ENCODE measurements at regions not wholly inside any gene's neighbourhood (a gene's known extent, or its start where the extent isn't known, plus 50 kb on each side); places are given as distances from the start of the nearest gene placed in this dataset.

DNA sequence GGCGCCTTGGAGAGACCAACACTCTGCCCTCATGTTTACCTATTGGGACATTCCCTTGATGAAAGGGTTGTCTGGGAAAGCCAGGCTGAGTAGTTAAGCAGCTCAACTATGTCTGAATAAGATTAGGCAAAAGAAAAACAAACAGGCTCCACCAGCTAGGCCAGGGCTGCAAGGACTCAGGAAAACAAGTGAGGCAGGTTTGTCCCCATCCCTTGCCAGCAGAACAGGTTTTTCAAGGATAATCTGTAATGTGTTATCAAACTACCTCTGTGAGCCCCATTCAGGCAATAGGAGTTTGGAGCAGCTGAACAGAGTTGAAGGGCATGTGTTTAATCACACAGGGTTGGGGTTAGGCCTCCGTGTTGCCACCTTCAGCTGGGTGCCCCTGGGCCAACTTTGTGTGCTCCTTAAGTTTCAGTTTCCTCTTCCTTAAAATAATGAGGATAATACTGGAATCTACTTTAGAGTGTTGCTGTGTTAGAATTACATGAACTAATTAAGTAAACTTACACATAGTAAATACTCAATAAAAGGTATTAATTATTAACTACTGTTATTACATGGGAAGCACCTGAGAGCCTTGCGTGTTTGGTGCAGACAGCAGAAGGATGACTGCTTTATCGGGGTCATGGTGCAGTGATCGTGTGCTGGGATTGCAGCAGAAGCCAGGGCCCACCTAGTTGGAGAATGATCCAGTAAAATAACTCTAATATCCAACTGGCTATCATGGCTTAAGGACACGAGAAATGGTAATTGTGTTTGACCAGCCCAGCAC is 72.1 kb upstream of the ATP10B start:
- DNase-seq (ENCODE audit: low read depth): no peak
- no peak overlapping the region for H3K4me3 ChIP-seq (ENCODE audit: low read depth, low read length)

DNA sequence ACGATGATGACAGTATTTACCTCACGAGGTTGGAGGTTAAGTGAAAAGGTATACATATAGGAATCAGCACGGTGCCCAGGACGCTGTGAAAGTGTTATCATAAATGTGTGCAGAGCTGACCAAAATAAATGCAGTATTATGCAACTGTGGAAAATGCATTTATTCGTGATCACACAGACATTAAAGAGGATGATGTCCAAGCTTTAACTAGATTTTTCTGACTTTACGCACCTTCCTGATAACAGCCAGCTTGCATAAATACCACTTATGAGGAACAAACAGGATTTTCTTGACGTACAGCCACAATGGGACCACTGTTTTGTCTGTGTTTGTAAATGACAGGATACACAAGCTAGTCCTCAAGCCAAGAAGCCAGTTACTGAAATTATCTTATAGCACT is 71.4 kb upstream of the ATP10B start:
- no peak for DNase-seq (ENCODE audit: low read depth)
- H3K4me3 ChIP-seq (ENCODE audit: low read depth, low read length): no peak overlapping the region

DNA sequence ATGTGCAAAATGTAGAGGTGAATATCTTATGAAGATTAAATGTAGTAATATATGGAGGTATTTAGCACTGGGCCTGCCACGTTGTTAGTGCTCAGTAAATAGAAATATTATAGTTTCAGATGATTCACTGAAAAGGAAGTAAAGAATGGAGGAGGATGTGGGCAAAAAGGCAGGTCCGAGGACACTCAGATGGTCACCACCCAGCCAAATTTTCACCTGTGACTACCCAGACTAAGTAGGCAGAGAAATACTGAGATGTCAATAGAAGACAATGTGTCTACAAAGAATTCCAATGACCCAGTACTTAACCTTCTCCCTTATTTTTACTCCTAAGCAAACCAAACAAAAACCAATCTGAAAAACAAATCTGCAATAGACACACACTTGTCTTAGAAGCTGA is 70.3 kb upstream of the ATP10B start:
- no peak overlapping the region for H3K4me3 ChIP-seq (ENCODE audit: low read depth, low read length)
- DNase-seq (ENCODE audit: low read depth): no peak

DNA sequence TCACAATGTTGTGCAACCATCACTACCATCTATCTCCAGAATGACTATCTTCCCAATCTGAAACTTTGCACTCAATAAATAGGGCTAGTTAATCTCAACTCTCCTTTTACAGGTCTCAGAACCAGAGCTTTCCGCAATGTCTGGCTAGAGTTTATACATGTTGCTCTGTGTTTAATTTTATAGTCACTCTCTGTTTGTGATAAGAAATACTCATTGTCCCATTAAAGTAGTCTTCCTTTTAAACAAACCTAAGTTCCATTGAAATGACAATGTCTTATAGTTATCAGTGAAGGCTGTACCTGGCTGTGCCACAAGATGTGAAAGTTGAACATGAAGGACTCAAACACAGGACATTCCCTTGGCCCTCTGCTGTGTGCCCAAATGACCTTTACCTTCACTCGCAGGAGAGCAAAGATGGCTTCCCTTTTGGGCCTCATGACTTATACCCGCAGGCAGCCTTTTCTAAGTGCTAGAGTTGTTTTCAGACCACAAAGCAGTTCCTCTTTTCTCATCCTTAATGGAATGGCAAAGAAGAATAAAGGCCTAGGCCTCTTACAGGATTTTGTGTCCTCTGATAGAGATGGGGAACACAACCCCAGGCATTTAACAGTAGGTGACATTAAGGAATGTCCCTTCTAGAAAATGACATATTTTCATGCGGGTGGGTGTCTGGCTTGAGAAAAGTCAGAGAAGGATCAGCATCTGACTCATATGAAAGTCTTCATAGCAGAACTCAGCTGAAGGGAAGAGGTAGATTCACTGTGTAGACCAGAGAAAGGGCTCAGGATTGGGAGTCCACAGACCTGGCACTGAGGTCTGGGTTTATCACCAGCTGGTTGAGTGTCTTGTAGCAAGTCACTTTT is 69.6 kb upstream of the ATP10B start:
- no peak overlapping the region for H3K4me3 ChIP-seq (ENCODE audit: low read depth, low read length)
- DNase-seq (ENCODE audit: low read depth): no peak

- no peak for DNase-seq (ENCODE audit: low read depth)
- no peak overlapping the region for H3K4me3 ChIP-seq (ENCODE audit: low read depth, low read length)
Measured at GRCh38 chr5:160919626-160920025, 67.6 kb upstream of the ATP10B start.

- no peak for DNase-seq (ENCODE audit: low read depth)
- H3K4me3 ChIP-seq (ENCODE audit: low read depth, low read length): no peak overlapping the region
Measured at GRCh38 chr5:160918386-160918785, 66.4 kb upstream of the ATP10B start.

DNA sequence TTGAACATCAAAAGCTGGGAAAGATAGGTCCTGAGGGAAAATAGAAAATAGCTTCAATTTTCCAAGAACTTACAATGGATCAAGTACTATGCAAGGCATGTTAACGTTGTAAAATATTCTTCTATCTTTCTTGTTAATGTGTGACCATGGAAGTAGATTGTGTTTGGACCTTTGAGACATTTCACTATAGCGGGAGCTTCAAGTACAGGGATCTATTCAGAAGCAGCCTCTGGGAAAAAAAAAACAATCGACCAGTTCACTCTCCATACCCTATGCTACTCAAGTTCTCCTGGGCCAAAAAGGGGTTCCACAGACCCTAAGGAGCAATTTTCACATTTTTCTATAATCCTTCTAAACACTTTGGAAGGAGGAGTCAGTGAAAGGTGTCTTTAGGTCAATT is 54.1 kb upstream of the ATP10B start:
- no peak for DNase-seq (ENCODE audit: low read depth)
- H3K4me3 ChIP-seq (ENCODE audit: low read depth, low read length): no peak overlapping the region

DNA sequence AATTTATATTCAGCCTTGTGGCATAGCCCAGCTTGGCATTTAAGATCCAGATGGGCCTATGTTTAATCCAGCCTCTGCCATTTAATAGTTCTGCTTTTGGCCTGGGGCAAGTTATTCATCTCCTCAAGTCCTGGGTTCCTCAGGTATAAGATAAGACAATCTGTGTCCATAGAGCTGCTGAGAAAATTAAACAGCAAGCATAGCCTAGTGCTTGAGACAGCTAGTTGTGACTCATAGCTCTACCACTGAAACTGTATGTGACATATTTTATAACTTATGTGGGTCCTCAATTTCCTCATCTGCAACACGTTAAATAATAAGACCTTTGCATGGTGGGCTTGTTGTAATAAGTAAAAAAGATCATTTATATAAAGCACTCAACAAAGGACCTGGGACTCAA is 53.3 kb upstream of the ATP10B start:
- H3K4me3 ChIP-seq (ENCODE audit: low read depth, low read length): no peak overlapping the region
- no peak for DNase-seq (ENCODE audit: low read depth)

GRCh38 chr5:160904591-160904990 is 52.6 kb upstream of the ATP10B start:
- no peak for DNase-seq (ENCODE audit: low read depth)
- no peak overlapping the region for H3K4me3 ChIP-seq (ENCODE audit: low read depth, low read length)

DNA sequence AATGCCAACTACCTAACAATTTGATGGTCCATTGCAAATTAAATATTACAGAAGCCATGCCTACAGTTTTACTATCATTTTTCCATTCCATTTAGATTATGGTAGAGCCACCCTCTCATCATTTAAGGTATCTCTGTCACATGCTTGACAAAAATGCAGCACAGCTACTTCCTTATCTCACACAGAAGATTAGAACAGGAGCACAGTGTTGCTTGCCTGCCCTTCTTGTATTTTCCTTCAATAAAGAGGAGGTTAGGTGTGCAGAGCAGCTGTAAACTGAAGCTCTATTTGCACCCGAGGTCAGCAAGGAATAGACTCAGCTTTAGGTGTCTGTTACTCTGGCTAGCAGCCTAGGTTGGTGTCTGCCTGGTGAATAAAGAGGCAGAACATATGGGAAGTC is 51.5 kb upstream of the ATP10B start:
- H3K4me3 ChIP-seq (ENCODE audit: low read depth, low read length): no peak overlapping the region
- no peak for DNase-seq (ENCODE audit: low read depth)

GRCh38 chr5:160903076-160903475 is 51.1 kb upstream of the ATP10B start:
- no peak overlapping the region for H3K4me3 ChIP-seq (ENCODE audit: low read depth, low read length)
- DNase-seq (ENCODE audit: low read depth): no peak

Data from skeletal muscle cell (primary cell).